HUDEP-2 (cell line): ENCODE measurements at regions not wholly inside any gene's neighbourhood (a gene's known extent, or its start where the extent isn't known, plus 50 kb on each side); places are given as distances from the start of the nearest gene placed in this dataset.
"Not testable (repeated sequence)": the region's sequence is repeated elsewhere in the genome, so short reads cannot be mapped to it uniquely, and the experiment has no call there.

ENCODE experiments used
- DNase-seq, 76 experiments: peaks; one replicate each; lab custom pipeline; 2025; ENCODE audit not compliant: unreplicated experiment in 76 of 76; lab: John Stamatoyannopoulos, UW

DNA sequence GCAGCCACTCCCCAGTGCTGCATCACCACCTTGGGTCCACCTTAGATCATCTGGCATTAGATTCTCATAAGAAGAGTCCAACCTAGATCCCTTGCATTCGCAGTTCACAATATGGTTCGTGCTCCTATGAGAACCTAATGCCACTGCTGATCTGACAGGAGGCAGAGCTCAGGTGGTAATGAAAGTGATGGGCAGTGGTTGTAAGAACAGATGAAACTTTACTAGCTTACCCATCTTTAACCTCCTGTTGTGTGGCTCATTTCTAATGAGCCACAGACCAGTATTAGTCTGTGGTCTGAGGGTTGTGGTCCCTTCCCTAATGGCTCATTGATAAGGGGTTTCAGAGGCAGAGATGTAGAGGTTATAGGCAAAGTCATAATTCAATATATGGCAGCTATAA lies 615.9 kb upstream of the MIS18BP1 start:
- no peak for DNase-seq

DNA sequence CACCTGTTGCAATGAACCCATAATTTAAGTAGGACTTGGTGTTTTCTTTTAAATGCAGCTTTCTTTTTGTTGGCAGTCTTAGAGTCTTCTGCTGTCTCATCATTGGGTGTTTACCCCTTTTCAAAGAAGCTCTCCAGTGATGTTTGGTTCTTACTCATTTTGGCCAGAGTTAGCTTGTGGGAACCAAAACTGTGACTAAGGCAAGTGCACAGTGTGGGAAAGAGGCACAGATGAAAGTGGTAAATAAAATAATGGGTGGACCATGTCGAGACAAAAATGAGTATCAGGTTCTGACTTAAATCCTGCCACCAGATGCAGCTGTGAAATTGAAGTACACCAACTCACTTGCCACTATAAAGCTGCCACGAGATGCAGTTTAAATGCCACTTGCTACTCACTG lies 615.4 kb upstream of the MIS18BP1 start:
- no peak for DNase-seq

GRCh38 chr14:45867046-45867894 lies 614.3 kb upstream of the MIS18BP1 start:
- no peak for DNase-seq

- peak in 2 of 76 experiments; percentile 4 to 6 for DNase-seq
Measured at GRCh38 chr14:45838597-45838996, 585.6 kb upstream of the MIS18BP1 start.

- DNase-seq, result peak in 1 of 76 experiments; percentile 6
Measured at GRCh38 chr14:45819107-45819506, 566.1 kb upstream of the MIS18BP1 start.

DNA sequence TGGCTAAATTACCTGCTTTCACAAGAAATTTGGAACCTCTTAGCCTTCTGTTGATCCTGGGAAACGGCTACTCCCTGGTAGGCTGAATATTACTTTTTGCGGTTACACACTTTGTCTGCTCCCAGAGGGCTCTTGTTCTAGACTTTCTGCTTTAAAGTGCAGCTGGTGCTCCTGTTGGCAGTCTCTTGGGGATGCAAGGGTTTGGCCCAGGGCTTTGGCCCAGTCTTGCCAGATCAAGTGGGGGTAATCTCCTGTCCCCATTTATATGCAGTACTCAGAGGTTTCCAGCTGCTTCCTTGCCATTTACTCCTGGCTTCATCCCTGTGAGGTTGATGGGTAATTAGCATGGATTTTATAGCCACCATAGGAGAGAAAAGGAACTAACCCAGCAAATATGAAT lies 558.2 kb upstream of the MIS18BP1 start:
- no peak for DNase-seq

- DNase-seq, result peak in 12 of 76 experiments; percentile 1 to 56 (median 24)
Measured at GRCh38 chr14:45810152-45810872, 557.3 kb upstream of the MIS18BP1 start.

- DNase-seq, result no peak
Measured at GRCh38 chr14:45807178-45807899, 554.3 kb upstream of the MIS18BP1 start.

- DNase-seq, result no peak
Measured at GRCh38 chr14:45799511-45799910, 546.5 kb upstream of the MIS18BP1 start.

- no peak for DNase-seq
Measured at GRCh38 chr14:45798659-45799058, 545.7 kb upstream of the MIS18BP1 start.

- not testable (repeated sequence) for DNase-seq
Measured at GRCh38 chr14:45796006-45796405, 543.0 kb upstream of the MIS18BP1 start.

DNA sequence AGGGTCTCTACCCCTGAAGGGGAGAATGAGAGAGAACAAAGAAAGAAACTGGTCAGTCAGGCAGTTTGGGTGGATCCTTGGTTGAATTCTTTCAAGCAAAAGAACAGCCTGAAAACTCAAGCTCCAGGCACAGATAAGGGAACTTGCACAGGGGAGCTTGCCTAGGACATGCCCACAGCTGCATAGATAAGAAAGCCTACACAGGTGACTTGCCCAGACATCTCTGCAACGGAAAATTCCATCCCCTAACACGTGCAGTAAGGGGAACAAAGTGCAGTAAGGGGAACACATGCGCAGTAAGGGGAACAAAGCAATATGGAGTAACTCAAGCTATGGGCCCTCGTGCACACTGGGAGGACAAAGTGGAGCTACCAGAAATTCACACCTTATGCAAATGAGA lies 540.1 kb upstream of the MIS18BP1 start:
- DNase-seq, result peak in 38 of 76 experiments; percentile 4 to 79 (median 40)

DNA sequence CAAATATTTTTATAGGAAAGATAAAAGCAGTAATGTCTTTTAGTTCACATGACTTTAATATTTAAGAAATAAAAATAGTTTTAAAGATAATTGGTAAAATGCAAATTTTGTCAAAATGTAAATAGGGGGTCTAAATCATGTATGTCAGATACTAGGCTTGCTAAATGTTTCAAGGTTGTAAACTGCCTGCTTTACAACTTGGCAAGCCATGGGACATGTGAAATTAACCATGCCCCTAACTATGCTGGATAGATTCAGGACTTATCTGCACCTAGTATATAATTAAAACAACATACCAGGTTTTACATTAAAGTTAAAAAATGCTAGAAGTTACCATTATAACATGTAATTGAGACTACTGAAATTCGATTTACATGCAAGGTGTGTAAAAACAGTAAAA lies 537.3 kb upstream of the MIS18BP1 start:
- no peak for DNase-seq

DNA sequence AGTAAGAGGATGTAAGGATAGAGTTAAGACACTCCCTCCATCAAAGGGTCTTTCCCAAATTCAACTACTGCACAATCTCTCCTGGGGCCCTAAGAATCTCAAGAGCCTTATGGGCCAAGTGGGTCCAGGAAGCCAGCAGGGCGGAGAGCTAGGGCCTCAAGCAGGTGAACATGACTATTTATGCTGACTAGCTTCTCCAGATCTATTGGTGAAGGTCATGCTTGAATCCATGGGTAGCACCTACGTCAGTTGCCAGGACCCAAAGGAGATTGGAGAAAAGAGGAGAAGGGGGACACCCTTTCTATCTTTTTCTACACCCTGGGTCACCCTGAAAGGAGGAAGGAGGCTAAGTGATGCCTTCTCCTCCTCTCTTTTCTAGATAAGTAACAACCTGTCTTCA lies 534.2 kb upstream of the MIS18BP1 start:
- no peak for DNase-seq

GRCh38 chr14:45786266-45786665 lies 533.3 kb upstream of the MIS18BP1 start:
- no peak for DNase-seq

DNA sequence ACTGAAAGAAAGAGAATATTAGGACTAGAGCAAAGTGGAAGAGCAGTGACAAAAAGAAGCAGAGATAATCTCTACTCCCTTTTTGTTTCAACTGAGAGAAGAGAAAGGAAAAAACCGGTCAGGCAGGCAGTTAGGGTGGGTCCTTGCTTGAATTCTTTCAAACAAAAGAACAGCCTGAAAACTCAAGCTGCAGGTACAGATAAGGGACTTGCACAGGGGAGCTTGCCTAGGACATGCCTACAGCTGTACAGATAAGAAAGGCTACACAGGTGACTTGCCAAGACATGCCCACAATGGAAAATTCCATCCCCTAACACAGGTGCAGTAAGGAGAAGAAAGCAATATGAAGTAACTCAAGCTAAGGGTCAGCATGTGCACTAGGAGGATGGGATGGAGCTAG lies 532.2 kb upstream of the MIS18BP1 start:
- peak in 50 of 76 experiments; percentile 2 to 90 (median 44) for DNase-seq

GRCh38 chr14:45766247-45766646 lies 513.2 kb upstream of the MIS18BP1 start:
- no peak for DNase-seq

DNA sequence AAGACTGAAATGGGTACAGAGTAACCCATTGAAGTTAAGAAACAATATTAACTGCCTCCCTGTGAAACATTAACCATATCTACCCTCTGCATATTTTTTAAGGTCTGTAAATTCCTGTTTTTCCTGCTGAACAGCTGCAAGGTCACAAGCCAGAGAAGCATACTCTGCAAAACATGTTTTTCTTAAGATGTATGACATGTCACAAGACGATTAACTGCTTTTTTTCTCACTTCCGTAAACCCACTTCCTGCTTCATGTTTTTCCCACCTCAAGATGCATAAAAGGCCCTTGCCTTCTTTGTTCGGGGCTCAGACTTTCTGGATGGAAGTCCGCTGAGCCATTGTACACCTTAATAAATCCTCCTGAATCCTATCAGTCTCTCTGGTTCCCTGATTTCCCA lies 504.7 kb upstream of the MIS18BP1 start:
- DNase-seq, result no peak

GRCh38 chr14:45756412-45756811 lies 503.4 kb upstream of the MIS18BP1 start:
- not testable (repeated sequence) for DNase-seq

DNA sequence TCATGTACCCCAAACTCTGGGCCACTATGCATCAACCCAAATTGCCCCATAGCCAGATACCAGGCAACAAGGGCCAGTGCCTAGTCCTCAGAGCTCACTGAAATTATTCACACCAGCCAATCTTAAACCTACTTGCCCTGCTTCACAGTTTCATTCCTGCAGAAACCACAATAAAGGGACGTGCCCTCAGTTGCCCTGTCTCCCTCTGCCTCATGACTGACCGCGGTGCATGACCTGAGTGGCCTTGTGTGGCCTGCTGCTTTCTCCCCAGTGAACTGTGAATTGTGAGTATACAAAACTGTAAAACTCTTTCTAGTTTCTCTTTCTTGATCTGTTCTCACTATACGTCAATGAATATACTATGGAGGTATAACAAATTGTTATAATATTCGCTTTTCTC lies 490.9 kb upstream of the MIS18BP1 start:
- no peak for DNase-seq

DNA sequence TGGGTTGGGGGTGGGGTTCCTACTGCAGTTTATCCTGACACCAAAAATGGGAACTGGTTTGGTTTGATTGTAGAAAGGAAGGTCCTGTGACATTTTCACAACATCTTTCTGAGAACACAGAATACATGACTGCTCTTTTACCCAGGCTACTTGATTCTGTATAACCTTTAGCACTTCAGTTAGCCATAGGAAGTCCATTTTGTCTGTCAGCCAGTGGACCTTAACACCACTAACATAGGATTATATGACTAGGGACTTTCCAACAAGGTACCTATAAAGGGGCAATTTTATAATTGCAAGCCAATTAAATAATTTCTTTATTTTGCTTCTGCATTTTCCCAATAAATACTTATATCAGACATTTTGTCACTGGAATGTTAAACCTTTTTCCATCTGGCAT lies 489.2 kb upstream of the MIS18BP1 start:
- DNase-seq, result no peak
